NCI-H2227 treated with DMSO at 0.1 percent for 48 hours (cell line): ENCODE measurements at regions not wholly inside any gene's neighbourhood (a gene's known extent, or its start where the extent isn't known, plus 50 kb on each side); places are given as distances from the start of the nearest gene placed in this dataset.
"Not testable (repeated sequence)": the region's sequence is repeated elsewhere in the genome, so short reads cannot be mapped to it uniquely, and the experiment has no call there.

Source experiments
- DNase-seq: peaks from one replicate; lab custom pipeline; 2025; lab: John Stamatoyannopoulos, UW

- no peak for DNase-seq
Measured at GRCh38 chr7:84879570-84880325, 307.1 kb downstream of the SEMA3D start.

DNA sequence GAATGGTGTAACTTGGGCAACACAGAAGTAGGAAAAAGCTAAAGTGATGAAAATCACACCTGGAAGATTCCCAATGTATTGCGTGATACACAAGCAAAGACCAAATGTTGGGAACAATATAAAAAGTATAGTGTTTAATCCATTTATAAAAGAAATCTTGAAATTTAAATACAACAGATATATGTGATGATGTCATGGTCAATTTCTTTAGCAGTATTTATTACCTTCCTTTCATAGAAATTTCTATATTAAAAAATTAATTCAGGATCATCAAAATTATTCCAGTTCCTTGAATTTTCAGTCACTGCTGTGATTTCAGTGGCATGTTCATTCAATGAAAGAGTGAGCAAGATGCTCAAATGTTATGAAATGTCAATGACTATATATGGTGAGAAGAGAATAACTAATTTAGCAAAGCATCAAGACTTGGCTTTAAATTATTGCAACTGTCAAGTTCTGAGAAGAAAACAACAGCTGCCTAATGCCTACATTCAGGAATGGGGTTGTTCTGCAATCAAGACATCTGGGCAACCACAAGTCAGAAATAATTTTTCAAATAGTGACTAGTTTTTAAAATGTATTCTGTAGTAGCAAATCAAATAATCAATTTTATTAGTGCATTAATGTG is 308.8 kb downstream of the SEMA3D start:
- DNase-seq: no peak

DNA sequence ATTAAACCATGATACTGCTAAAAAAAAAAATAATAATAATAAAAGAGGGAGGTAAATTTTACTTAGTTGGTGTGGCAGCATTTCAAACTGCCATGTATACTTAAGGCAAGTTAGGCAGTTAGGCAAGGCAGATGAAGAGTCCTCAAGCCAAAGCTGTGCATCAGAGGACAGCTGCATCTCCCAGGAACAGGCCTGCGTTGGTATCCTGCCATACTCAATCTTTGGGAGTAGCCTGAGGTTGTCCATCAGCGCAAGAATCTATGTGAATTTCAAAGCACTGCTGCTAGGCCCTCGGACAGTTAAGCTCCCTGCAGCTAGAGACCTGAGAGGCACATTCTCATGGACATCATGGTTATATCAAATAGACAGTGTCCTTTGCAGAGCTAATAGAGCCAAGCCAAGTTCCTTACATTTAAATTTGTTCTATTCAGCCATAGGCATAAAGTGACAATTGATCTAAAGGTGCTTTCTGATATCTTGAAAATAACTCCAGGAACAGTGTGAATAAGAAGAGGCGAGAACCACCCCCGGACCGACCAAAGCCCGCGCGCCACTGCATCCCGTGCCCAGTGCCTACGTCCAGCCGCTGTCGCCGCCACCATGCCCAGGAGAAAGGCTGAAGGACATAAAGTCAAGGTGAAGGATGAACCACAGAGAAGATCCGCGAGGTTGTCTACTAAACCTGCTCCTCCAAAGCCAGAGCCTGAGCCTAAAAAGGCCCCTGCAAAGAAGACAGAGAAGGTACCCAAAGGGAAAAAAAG is 310.6 kb downstream of the SEMA3D start:
- DNase-seq: no peak

- DNase-seq: no peak
Measured at GRCh38 chr7:84865560-84865959, 321.3 kb downstream of the SEMA3D start.

- DNase-seq: no peak
Measured at GRCh38 chr7:84857336-84857735, 329.5 kb downstream of the SEMA3D start.

- DNase-seq: no peak
Measured at GRCh38 chr7:84855758-84856157, 331.1 kb downstream of the SEMA3D start.

GRCh38 chr7:84848974-84849372 is 337.9 kb downstream of the SEMA3D start:
- not testable (repeated sequence) for DNase-seq

- DNase-seq: no peak
Measured at GRCh38 chr7:84848219-84848973, 338.5 kb downstream of the SEMA3D start.

DNA sequence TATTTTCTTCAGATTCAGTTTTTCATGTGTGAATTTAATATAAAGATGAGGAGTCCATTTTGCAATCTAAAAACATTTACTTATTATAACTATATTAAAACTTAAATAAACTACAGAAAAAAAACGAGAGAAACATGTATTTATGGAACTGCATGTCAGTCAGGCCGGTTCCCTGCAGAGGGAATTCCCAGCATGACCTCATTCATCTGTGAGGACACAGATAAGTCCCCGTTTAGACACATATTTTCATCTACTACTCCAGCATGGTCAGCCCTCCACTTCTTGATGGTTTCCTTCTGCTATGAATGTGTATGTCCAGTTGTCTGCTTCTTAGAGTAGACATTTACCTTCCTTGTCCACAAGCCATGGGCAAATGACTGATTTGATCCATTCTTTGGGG is 339.1 kb downstream of the SEMA3D start:
- no peak for DNase-seq

- no peak for DNase-seq
Measured at GRCh38 chr7:84847038-84847437, 339.8 kb downstream of the SEMA3D start.

GRCh38 chr7:84845971-84846370 is 340.9 kb downstream of the SEMA3D start:
- DNase-seq: no peak

DNA sequence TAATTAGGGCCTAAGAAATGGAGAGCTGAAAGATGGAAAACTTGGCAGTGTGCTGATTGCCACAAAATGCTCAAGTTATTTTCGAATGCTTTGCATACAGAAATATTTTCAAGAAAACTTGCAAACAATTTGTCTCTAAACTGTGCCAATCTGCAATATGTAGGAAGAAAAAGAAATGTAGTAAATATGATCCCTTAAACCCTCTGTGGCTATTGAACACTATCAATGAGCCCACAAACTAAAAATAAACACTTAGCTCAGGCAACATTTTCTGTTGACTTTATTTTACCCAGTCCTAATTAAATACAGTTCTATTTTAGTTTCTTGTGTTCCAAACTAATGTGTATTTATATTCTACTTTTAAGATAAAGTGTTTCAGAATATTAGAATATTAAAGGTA is 342.1 kb downstream of the SEMA3D start:
- no peak for DNase-seq

DNA sequence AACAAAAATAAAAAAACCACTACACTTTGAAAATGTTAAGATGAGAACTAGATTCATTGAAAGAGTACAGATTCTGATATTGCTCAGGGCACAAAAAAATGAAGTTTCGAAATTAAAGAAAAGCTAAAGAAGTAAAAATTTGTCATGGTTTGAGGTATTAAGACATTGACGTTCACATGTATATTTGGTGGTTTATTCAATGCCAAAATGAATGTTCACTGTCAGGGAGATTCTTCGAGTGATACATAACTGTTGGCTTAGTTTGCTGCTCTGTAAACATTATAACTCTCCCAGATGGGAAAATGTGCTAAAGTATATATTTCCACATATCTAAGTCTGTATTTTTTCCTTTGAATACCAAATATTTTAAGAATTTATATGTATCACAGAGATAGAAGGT is 345.0 kb downstream of the SEMA3D start:
- DNase-seq: no peak

DNA sequence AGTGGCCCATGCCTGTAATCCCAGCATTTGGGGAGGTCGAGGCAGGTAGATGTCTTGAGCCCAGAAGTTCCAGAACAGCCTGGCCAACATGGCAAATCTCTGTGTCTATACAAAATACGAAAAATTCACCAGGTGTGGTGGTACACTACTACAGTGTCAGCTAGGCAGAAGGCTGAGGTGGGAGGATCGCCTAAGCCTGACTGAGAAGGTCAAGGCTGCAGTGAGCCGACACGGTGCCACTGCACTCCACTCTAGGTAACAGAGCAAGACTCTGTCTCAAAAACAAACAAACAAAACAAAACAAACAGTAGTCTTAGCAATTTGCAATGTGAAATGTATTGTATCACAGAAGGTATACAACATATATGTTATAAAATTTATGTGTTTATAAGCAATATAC is 348.0 kb downstream of the SEMA3D start:
- no peak for DNase-seq

DNA sequence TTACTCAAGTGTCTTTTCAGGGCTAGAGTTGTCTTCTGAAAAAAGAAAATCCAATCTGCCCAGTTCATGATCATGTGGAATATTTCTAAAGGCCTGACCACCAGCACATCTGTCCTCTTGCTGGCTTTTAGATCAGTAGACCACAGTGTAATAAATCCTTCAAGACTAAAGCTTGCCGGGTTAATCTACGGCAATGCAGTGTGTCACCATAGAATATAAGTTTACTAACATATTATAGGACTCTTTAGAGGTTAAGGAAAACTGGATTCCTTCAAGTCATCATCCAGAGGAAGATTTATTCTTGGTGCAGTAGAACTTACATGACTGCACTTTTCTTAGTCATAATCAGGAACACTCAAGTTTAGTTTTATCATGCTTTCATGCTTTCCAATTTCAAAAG is 349.5 kb downstream of the SEMA3D start:
- DNase-seq: no peak

DNA sequence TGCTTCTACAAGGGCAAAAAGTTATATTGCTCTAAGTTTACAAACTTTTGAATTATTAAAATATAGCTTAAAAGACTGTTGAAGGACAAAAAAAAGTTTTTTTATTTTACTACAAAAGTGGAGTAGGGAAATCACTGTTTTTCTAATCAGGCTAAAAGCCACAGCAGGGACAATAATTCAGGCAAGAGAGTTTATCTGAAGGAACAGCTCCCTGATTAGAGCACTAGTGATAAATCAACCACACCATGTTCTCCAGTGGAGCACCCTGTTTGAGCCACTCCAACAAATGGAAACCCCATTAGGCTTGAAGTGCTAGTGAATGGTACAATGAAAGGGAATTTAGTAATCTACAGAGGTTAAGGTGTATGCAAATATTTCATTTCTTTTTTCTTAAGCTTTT is 357.1 kb downstream of the SEMA3D start:
- no peak for DNase-seq

GRCh38 chr7:84824057-84824651 is 362.7 kb downstream of the SEMA3D start:
- no peak for DNase-seq

DNA sequence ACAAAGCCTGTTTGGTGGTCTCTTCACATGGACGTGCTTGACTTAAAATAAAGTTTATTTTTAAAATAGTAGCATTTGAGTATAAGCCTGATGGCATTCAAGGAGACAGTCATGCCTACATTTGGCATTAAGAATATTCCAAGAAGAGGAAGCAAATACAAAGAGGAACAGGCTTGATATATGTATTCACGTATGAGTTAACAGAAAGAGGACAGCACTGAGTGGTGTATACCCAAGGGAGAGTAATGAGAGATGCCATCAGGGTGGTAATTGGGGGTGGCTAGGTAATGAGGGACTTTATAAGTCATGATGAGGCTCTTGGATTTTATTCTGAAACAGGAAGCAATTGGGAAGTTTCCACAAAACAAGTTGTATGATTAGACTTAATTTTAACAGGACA is 363.3 kb downstream of the SEMA3D start:
- DNase-seq: no peak

DNA sequence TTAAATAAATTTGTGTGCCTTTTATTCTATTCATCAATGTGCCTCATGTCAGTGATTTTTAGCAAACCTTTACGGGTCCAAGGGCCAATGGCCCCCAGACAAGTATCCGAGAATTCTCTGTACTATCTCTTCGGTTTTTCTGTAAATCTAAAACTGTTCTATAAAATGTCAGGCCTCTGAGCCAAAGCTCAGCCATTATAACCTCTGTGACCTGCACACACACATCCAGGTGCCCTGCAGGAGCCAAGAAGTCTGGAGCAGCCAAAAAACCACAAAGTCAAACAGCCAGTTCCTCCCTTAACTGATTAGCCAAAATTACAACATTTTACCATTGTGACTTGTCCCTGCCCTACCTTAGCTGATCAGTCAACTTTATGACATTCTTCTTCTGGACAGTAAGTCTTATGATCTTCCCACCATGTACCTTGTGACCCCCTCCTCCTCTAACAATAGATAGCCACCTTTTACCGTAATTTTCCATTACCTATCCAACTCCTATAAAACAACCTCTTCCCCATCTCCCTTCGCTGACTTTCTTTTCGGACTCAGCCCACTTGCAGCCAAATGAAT is 363.8 kb downstream of the SEMA3D start:
- no peak for DNase-seq

DNA sequence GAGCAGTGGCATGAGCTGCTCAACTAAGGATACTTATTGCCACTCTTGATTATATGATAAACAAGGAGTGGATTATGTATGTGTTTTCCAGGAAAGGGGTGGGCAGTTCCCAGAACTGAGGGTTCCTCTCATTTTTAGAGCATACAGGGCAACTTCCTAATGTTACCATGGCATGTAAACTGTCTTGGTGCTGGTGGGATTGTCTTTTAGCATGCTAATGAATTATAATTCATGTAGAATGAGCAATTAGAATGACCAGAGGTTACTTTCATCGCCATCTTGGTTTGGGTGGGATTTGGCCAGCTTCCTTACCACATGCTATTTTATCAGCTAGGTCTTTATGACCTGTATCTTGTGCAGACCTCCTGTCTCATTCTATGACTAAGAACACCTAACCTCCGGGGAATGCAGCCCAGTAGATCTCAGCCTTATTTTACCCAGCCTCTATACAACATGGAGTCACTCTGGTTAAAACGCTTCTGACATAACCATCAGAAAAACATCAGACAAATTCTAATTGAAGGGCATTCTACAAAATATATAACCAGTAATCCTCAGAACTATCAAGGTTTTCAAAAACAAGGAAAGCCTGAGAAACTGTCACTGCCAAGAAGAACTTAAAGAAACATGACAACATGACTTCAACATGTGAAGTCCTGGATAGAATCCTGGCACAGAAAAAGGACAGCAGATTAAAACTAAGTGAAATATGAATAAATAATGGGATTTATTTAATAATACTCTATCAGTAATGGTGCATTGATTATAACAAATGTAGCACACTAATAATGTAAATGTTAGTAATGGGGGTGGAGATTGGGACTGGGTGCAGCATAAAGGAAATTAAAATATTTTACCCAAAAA is 365.0 kb downstream of the SEMA3D start:
- DNase-seq: no peak

GRCh38 chr7:84820481-84820880 is 366.4 kb downstream of the SEMA3D start:
- DNase-seq: no peak
